Fibroblast of gingiva (primary cell): ENCODE measurements at regions not wholly inside any gene's neighbourhood (a gene's known extent, or its start where the extent isn't known, plus 50 kb on each side); places are given as distances from the start of the nearest gene placed in this dataset.
"Not testable (repeated sequence)": the region's sequence is repeated elsewhere in the genome, so short reads cannot be mapped to it uniquely, and the experiment has no call there.

Experiments
- DNase-seq: peaks from one replicate; pipeline ENCODE4 v3.0.0-alpha.2; 2011; ENCODE audit warnings: low read depth

- DNase-seq, result not testable (repeated sequence)
These were observed 57.1 kb upstream of the GMDS start for GRCh38 chr6:2302482-2302881.

- no peak for DNase-seq
These were observed 51.4 kb upstream of the GMDS start for GRCh38 chr6:2296781-2297180.
